K562 (cell line): ENCODE measurements at regions not wholly inside any gene's neighbourhood (a gene's known extent, or its start where the extent isn't known, plus 50 kb on each side); places are given as distances from the start of the nearest gene placed in this dataset.

Experiments
- ATAC-seq: fragments of 200-7000 bp; cut with Tn5 transposase; 3 replicates; pipeline ENCODE4 v1.9.1; 2020; ENCODE audit warnings: moderate library complexity
- BruUV-seq: library from RNA; stranded (reverse); fragments of 400-500 nt; replicated peaks from 2 replicates; lab custom pipeline; 2021; lab: Mats Ljungman, UMichigan
- CTCF ChIA-PET: fragments of 300-600 bp; formaldehyde crosslinking; extraction: SDS; loops from one replicate; lab custom pipeline; 2021; ENCODE audit warnings: low intra/inter-chr PET ratio; lab: Yijun Ruan, JAX
- POLR2A ChIA-PET: fragments of 300-600, 350-650 bp; sonication (Branson Sonifier 250); formaldehyde crosslinking; extraction: SDS; loops from one replicate; lab custom pipeline; 2021; ENCODE audit warnings: antibody characterized with exemption, inconsistent platforms; lab: Yijun Ruan, JAX
- DNase-seq, 4 experiments: peaks; one replicate each; pipeline versions ENCODE4 v3.0.0 to v3.0.0-alpha.2; 2011 to 2018; ENCODE audit warnings: low spot score in 3 of 4, mixed read lengths in 3 of 4; ENCODE audit errors: extremely low read depth in 1 of 4
- FAIRE-seq: peaks from 2 replicates; lab custom pipeline; 2011; peaks lifted over from hg19 to GRCh38; lab: Jason Lieb, UNC
- H2AFZ ChIP-seq: 2 replicates; pipeline ENCODE4 v1.6.0; 2011; ENCODE audit warnings: low read depth, low read length, control low read depth, inconsistent platforms
- H3K27ac ChIP-seq: fragments of 200-600 bp; 3 replicates; pipeline ENCODE4 v1.8.0; 2011; ENCODE audit warnings: low read depth, mild to moderate bottlenecking, control low read depth, inconsistent platforms, low read length, moderate library complexity, mixed read lengths; ENCODE audit errors: extremely low read depth
- H3K27me3 ChIP-seq, 2 experiments: fragments of 300-600 bp in 1 of 2; 2 replicates in 1 of 2; 3 replicates in 1 of 2; pipeline versions ENCODE4 v1.6.0 to v1.8.0; 2011; ENCODE audit warnings: inconsistent platforms in 2 of 2, low read length in 2 of 2, mild to moderate bottlenecking in 1 of 2, mixed read lengths in 1 of 2, moderate library complexity in 1 of 2; ENCODE audit not compliant: control insufficient read depth in 2 of 2, insufficient read depth in 2 of 2
- H3K36me3 ChIP-seq: fragments of 300-600 bp; 3 replicates; pipeline ENCODE4 v1.8.0; 2011; ENCODE audit warnings: mild to moderate bottlenecking, low read length, inconsistent platforms; ENCODE audit not compliant: control insufficient read depth, insufficient read depth
- H3K4me1 ChIP-seq, 2 experiments: fragments of 200-600 bp in 1 of 2; replicated peaks in 1 of 2; 2 replicates in 1 of 2; 3 replicates in 1 of 2; pipeline versions ENCODE4 v1.5.1 to v1.8.0; 2011; ENCODE audit warnings: inconsistent platforms in 2 of 2, low read length in 2 of 2, mild to moderate bottlenecking in 1 of 2, mixed read lengths in 1 of 2, moderate library complexity in 1 of 2; ENCODE audit not compliant: control insufficient read depth in 2 of 2, insufficient read depth in 2 of 2
- H3K4me2 ChIP-seq: 2 replicates; pipeline ENCODE4 v1.6.1; 2011; ENCODE audit warnings: low read length, control low read depth, inconsistent platforms, mixed read lengths; ENCODE audit not compliant: insufficient read depth
- H3K4me3 ChIP-seq: fragments of 200-600 bp; sonication (generic), shearing (Covaris generic); 2 replicates; pipeline ENCODE4 v1.5.1; 2016; ENCODE audit warnings: control low read depth, inconsistent platforms
- H3K79me2 ChIP-seq: fragments of 200-600 bp; 3 replicates; pipeline ENCODE4 v1.8.0; 2011; ENCODE audit warnings: low read length, inconsistent platforms; ENCODE audit not compliant: control insufficient read depth, insufficient read depth
- H3K9ac ChIP-seq, 2 experiments: 2 replicates each; pipeline versions ENCODE4 v1.6.0 to v1.6.1; 2011; ENCODE audit warnings: low read depth in 2 of 2, low read length in 2 of 2, control low read depth in 1 of 2, inconsistent platforms in 1 of 2, mild to moderate bottlenecking in 1 of 2, mixed read lengths in 1 of 2; ENCODE audit not compliant: insufficient read depth in 1 of 2
- H3K9me1 ChIP-seq: one replicate; pipeline ENCODE4 v1.6.0; 2011; ENCODE audit warnings: inconsistent platforms, mild to moderate bottlenecking, low read length, moderate library complexity; ENCODE audit not compliant: control insufficient read depth, insufficient read depth
- H3K9me3 ChIP-seq: replicated peaks from 2 replicates; pipeline ENCODE4 v1.5.1; 2011; ENCODE audit warnings: low read depth, low read length, inconsistent platforms; ENCODE audit not compliant: control insufficient read depth, insufficient read depth
- H4K20me1 ChIP-seq: replicated peaks from 2 replicates; pipeline ENCODE4 v1.6.1; 2011; ENCODE audit warnings: low read length, inconsistent platforms, mixed read lengths; ENCODE audit not compliant: control insufficient read depth, insufficient read depth
- CBX8 ChIP-seq: fragments of 200-600 bp; sonication (generic); IDR thresholded peaks from 2 replicates; pipeline ENCODE4 v1.6.1; 2012; ENCODE audit warnings: borderline replicate concordance, mixed run types, low read depth, mild to moderate bottlenecking, moderate library complexity, mixed read lengths, low read length, control low read depth, inconsistent platforms; ENCODE audit not compliant: poor library complexity, severe bottlenecking; ENCODE audit errors: extremely low read depth
- COPS2 ChIP-seq: fragments of 450-650 bp; conservative IDR thresholded peaks from 2 replicates; pipeline ENCODE4 v1.6.1; 2016; ENCODE audit warnings: mild to moderate bottlenecking, moderate library complexity
- EHMT2 ChIP-seq: fragments of 450-650 bp; IDR thresholded peaks from 2 replicates; pipeline ENCODE4 v1.6.1; 2018; ENCODE audit warnings: antibody characterized with exemption
- HDAC8 ChIP-seq: fragments of 450-650 bp; IDR thresholded peaks from 2 replicates; pipeline ENCODE4 v1.6.1; 2016; ENCODE audit warnings: mild to moderate bottlenecking, missing genetic modification characterization, moderate library complexity, missing compliant biosample characterization
- IFI16 ChIP-seq: fragments of 250-450 bp; sonication (Bioruptor Pico); IDR thresholded peaks from 2 replicates; pipeline ENCODE4 v2.1.2; 2022; ENCODE audit warnings: mild to moderate bottlenecking, inconsistent platforms
- LEF1 ChIP-seq: fragments of 450-650 bp; IDR thresholded peaks from 2 replicates; pipeline ENCODE4 v1.6.1; 2016; ENCODE audit warnings: mild to moderate bottlenecking
- NR1H2 ChIP-seq: sonication (generic); formaldehyde crosslinking; IDR thresholded peaks from 2 replicates; pipeline ENCODE4 v1.4.0; 2020; ENCODE audit warnings: mild to moderate bottlenecking, missing genetic modification reagents
- OTX1 ChIP-seq: fragments of 450-650 bp; formaldehyde crosslinking; IDR thresholded peaks from 2 replicates; pipeline ENCODE4 v1.4.0; 2022; ENCODE audit warnings: mild to moderate bottlenecking
- SAP30 ChIP-seq: fragments of 200-600 bp; sonication (generic); IDR thresholded peaks from 2 replicates; pipeline ENCODE4 v1.6.1; 2012; ENCODE audit warnings: borderline replicate concordance, low read depth, mild to moderate bottlenecking, moderate library complexity, low read length, control low read depth, inconsistent platforms; ENCODE audit not compliant: insufficient read depth, poor library complexity, severe bottlenecking
- XRCC3 ChIP-seq: fragments of 450-650 bp; IDR thresholded peaks from 2 replicates; pipeline ENCODE4 v1.6.1; 2017; ENCODE audit warnings: mild to moderate bottlenecking, moderate library complexity
- ZC3H4 ChIP-seq: sonication (generic); formaldehyde crosslinking; IDR thresholded peaks from 2 replicates; pipeline ENCODE4 v1.9.0; 2021; ENCODE audit warnings: missing genetic modification reagents, borderline replicate concordance
- ZKSCAN1 ChIP-seq: fragments of 150-350 bp; IDR thresholded peaks from 2 replicates; pipeline ENCODE4 v1.6.1; 2016; ENCODE audit warnings: low read depth, low read length
- ZNF274 ChIP-seq: IDR thresholded peaks from 2 replicates; pipeline ENCODE4 v1.6.1; 2011; ENCODE audit warnings: low read depth, mild to moderate bottlenecking, low read length, moderate library complexity, borderline replicate concordance
- ZNF707 ChIP-seq: fragments of 250-450 bp; sonication (Bioruptor Pico); conservative IDR thresholded peaks from 2 replicates; pipeline ENCODE4 v1.8.0; 2022; ENCODE audit warnings: inconsistent platforms, mild to moderate bottlenecking, moderate library complexity
- ZNF740 ChIP-seq, 3 experiments: fragments of 200-800 bp in 1 of 3; sonication (Bioruptor generic) in 1 of 3; sonication (generic) in 1 of 3; formaldehyde crosslinking in 1 of 3; IDR thresholded peaks; 2 replicates each; pipeline versions ENCODE4 v1.6.1 to v1.8.0; 2016 to 2022; ENCODE audit warnings: mild to moderate bottlenecking in 2 of 3, missing compliant biosample characterization in 2 of 3, missing genetic modification characterization in 2 of 3, missing genetic modification reagents in 1 of 3
- WGBS: fragments of 100-300 bp; shearing (Covaris generic); methylation state at CpG from one replicate; pipeline ENCODE4 v1.1.6; 2016; ENCODE audit warnings: low coverage, mixed read lengths; ENCODE audit not compliant: insufficient coverage; ENCODE audit errors: missing lambda C conversion rate; 5-methylcytosine and 5-hydroxymethylcytosine counted together
- in situ Hi-C: fragments of 300-500 bp; cut with MboI; formaldehyde crosslinking; loops from 4 replicates; pipeline ENCODE4 v1.15.0; 2018; ENCODE audit warnings: inconsistent platforms, mixed read lengths
- intact Hi-C: fragments of 100-400 bp; cut with micrococcal nuclease; formaldehyde crosslinking; loops from 2 replicates; pipeline ENCODE4 v1.14.2; 2022
- TF ChIP-seq, protein P1 (sequence below): fragments of 450-650 bp; formaldehyde crosslinking; IDR thresholded peaks from 2 replicates; pipeline ENCODE4 v1.4.0; 2020; ENCODE audit warnings: mild to moderate bottlenecking, moderate library complexity
- TF ChIP-seq, protein P2 (sequence below): fragments of 450-650 bp; IDR thresholded peaks from 2 replicates; pipeline ENCODE4 v1.6.1; 2018; ENCODE audit not compliant: partially characterized antibody

DNA sequence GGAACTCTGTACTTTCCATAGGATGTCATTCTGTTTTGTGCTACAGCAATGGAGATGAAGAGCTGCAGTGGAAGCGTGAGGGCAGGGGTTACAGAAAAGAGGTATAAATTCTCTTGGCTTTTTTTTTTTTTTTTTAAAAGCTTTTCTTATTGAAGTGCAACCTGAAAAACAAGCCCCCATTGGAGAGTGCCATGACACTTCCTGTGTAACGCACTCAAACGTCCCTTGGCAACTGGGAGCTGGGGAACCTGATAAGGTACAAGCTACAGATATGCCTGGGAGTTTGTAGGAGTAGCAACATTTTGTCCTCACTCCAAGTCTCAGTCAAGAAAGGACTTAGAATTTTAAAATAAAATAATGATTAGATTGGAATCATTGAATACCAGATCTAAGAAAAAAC is 512.1 kb downstream of the RPS24 start:
- H3K9me1 ChIP-seq: no peaks in the 10 kb centered on the region
- H3K36me3 ChIP-seq: no peaks in the 10 kb centered on the region
- intact Hi-C loops (no loop called here), in situ Hi-C loops (no loop called here)
- POLR2A ChIA-PET: interaction anchor here (0.9 kb wide), 1 partner anchor 9 kb away, joined by 3 read pairs; no protein-coding TSS in a partner anchor
- H3K27ac ChIP-seq: no peak overlapping the region
- FAIRE-seq: no peak
- BruUV-seq: no TSS peak
- H2AFZ ChIP-seq: no peak overlapping the region
- WGBS: 3% methylated on average over 3 of the region's 3 CpGs
- ATAC-seq: no peak
- H3K4me3 ChIP-seq: no peak overlapping the region
- H3K79me2 ChIP-seq: no peaks in the 10 kb centered on the region
- no peaks in the 10 kb centered on the region for H3K9me3 ChIP-seq
- no peak overlapping the region for H3K4me2 ChIP-seq
- peaks cover 2 to 25% of the 10 kb centered on the region in 2 experiments; a peak in 3 of 5 replicates for H3K27me3 ChIP-seq
- peaks cover 4% of the 10 kb centered on the region; the same call in 1 of the 2 replicates for H4K20me1 ChIP-seq
- H3K4me1 ChIP-seq: no peaks in the 10 kb centered on the region
- CTCF ChIA-PET: no interaction called here
- H3K9ac ChIP-seq: no peak overlapping the region
- peak in 1 of 4 experiments; percentile 13 for DNase-seq
- TF ChIP-seq CBX8: no peak
- TF ChIP-seq EHMT2: peak; percentile 63; the same call in 1 of the 2 replicates
- TF ChIP-seq SAP30: no peak
- TF ChIP-seq ZNF740 (CRISPR knock-in tag; IDR thresholded peaks at IDR 0.05): no peak
- no peak for TF ChIP-seq ZNF740 (tag; IDR thresholded peaks at IDR 0.05)
- no peak for TF ChIP-seq NR1H2
- no peak for TF ChIP-seq ZKSCAN1
- TF ChIP-seq COPS2: no peak
- TF ChIP-seq ZC3H4 (CRISPR knock-in tag): no peak
- TF ChIP-seq, protein P1, sequence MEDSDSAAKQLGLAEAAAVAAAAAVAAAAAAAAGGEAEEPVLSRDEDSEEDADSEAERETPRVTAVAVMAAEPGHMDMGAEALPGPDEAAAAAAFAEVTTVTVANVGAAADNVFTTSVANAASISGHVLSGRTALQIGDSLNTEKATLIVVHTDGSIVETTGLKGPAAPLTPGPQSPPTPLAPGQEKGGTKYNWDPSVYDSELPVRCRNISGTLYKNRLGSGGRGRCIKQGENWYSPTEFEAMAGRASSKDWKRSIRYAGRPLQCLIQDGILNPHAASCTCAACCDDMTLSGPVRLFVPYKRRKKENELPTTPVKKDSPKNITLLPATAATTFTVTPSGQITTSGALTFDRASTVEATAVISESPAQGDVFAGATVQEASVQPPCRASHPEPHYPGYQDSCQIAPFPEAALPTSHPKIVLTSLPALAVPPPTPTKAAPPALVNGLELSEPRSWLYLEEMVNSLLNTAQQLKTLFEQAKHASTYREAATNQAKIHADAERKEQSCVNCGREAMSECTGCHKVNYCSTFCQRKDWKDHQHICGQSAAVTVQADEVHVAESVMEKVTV (CRISPR knock-in tag): no peak
- no peak for TF ChIP-seq ZNF707 (CRISPR knock-in tag)
- TF ChIP-seq, protein P2, sequence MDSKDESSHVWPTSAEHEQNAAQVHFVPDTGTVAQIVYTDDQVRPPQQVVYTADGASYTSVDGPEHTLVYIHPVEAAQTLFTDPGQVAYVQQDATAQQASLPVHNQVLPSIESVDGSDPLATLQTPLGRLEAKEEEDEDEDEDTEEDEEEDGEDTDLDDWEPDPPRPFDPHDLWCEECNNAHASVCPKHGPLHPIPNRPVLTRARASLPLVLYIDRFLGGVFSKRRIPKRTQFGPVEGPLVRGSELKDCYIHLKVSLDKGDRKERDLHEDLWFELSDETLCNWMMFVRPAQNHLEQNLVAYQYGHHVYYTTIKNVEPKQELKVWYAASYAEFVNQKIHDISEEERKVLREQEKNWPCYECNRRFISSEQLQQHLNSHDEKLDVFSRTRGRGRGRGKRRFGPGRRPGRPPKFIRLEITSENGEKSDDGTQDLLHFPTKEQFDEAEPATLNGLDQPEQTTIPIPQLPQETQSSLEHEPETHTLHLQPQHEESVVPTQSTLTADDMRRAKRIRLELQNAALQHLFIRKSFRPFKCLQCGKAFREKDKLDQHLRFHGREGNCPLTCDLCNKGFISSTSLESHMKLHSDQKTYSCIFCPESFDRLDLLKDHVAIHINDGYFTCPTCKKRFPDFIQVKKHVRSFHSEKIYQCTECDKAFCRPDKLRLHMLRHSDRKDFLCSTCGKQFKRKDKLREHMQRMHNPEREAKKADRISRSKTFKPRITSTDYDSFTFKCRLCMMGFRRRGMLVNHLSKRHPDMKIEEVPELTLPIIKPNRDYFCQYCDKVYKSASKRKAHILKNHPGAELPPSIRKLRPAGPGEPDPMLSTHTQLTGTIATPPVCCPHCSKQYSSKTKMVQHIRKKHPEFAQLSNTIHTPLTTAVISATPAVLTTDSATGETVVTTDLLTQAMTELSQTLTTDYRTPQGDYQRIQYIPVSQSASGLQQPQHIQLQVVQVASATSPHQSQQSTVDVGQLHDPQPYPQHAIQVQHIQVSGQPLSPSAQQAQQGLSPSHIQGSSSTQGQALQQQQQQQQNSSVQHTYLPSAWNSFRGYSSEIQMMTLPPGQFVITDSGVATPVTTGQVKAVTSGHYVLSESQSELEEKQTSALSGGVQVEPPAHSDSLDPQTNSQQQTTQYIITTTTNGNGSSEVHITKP: no peak
- TF ChIP-seq IFI16: no peak
- TF ChIP-seq HDAC8: no peak
- no peak for TF ChIP-seq ZNF274
- TF ChIP-seq OTX1 (CRISPR knock-in tag): no peak
- TF ChIP-seq XRCC3: no peak
- no peak for TF ChIP-seq LEF1
